Astrocyte (in vitro differentiated cells and primary cell): ENCODE measurements at regions not wholly inside any gene's neighbourhood (a gene's known extent, or its start where the extent isn't known, plus 50 kb on each side); places are given as distances from the start of the nearest gene placed in this dataset.

Experiments used
- DNase-seq: peaks from one replicate; pipeline ENCODE4 v3.0.0-alpha.2; 2010; ENCODE audit warnings: low read depth
- FAIRE-seq: peaks from 2 replicates; lab custom pipeline; 2011; peaks lifted over from hg19 to GRCh38; lab: Jason Lieb, UNC
- H2AFZ ChIP-seq: 2 replicates; pipeline ENCODE4 v1.6.0; 2012; ENCODE audit warnings: low read depth, low read length, inconsistent platforms
- H3K27ac ChIP-seq: 2 replicates; pipeline ENCODE4 v1.5.1; 2011; ENCODE audit warnings: low read depth, low read length, inconsistent platforms
- H3K27me3 ChIP-seq: 2 replicates; pipeline ENCODE4 v1.6.0; 2011; ENCODE audit warnings: low read length, inconsistent platforms; ENCODE audit not compliant: insufficient read depth
- H3K36me3 ChIP-seq: 2 replicates; pipeline ENCODE4 v1.5.1; 2011; ENCODE audit warnings: low read length, inconsistent platforms; ENCODE audit not compliant: insufficient read depth
- H3K4me1 ChIP-seq: 2 replicates; pipeline ENCODE4 v1.5.1; 2011; ENCODE audit warnings: low read length, inconsistent platforms; ENCODE audit not compliant: insufficient read depth
- H3K4me2 ChIP-seq: 2 replicates; pipeline ENCODE4 v1.6.0; 2012; ENCODE audit warnings: low read length, inconsistent platforms
- H3K4me3 ChIP-seq: 2 replicates; pipeline ENCODE4 v1.5.1; 2011; ENCODE audit warnings: low read depth, mild to moderate bottlenecking, low read length, inconsistent platforms; ENCODE audit not compliant: insufficient read depth
- H3K79me2 ChIP-seq: 2 replicates; pipeline ENCODE4 v1.6.0; 2012; ENCODE audit warnings: mild to moderate bottlenecking, low read length, inconsistent platforms; ENCODE audit not compliant: insufficient read depth
- H3K9ac ChIP-seq: 2 replicates; pipeline ENCODE4 v1.6.0; 2012; ENCODE audit warnings: mild to moderate bottlenecking, low read length, inconsistent platforms
- H3K9me3 ChIP-seq: 2 replicates; pipeline ENCODE4 v1.5.1; 2012; ENCODE audit warnings: low read depth, mild to moderate bottlenecking, low read length, inconsistent platforms; ENCODE audit not compliant: insufficient read depth
- H4K20me1 ChIP-seq: 2 replicates; pipeline ENCODE4 v1.6.0; 2012; ENCODE audit warnings: low read length, inconsistent platforms; ENCODE audit not compliant: insufficient read depth
- H3K27ac Mint-ChIP-seq: one replicate; pipeline ENCODE4 v1.8.0; 2021; ENCODE audit warnings: mild to moderate bottlenecking, mixed read lengths; ENCODE audit not compliant: unreplicated experiment
- H3K27me3 Mint-ChIP-seq: one replicate; pipeline ENCODE4 v1.8.0; 2021; ENCODE audit warnings: low read depth, mixed read lengths; ENCODE audit not compliant: unreplicated experiment
- H3K36me3 Mint-ChIP-seq: one replicate; pipeline ENCODE4 v1.8.0; 2021; ENCODE audit warnings: low read depth, mixed read lengths; ENCODE audit not compliant: unreplicated experiment
- H3K4me1 Mint-ChIP-seq: one replicate; pipeline ENCODE4 v1.8.0; 2021; ENCODE audit warnings: low read depth, mixed read lengths; ENCODE audit not compliant: unreplicated experiment
- H3K4me3 Mint-ChIP-seq: one replicate; pipeline ENCODE4 v1.8.0; 2021; ENCODE audit warnings: mild to moderate bottlenecking, moderate library complexity, mixed read lengths; ENCODE audit not compliant: unreplicated experiment
- H3K9me3 Mint-ChIP-seq: one replicate; pipeline ENCODE4 v1.8.0; 2021; ENCODE audit warnings: mild to moderate bottlenecking, mixed read lengths; ENCODE audit not compliant: unreplicated experiment
- CTCF ChIP-seq: IDR thresholded peaks from 2 replicates; pipeline ENCODE4 v1.5.1; 2011; ENCODE audit warnings: low read depth, mild to moderate bottlenecking, inconsistent platforms, low read length, moderate library complexity; ENCODE audit not compliant: insufficient read depth
- EZH2 ChIP-seq: IDR thresholded peaks from 2 replicates; pipeline ENCODE4 v1.6.1; 2012; ENCODE audit warnings: mild to moderate bottlenecking, low read length, inconsistent platforms; ENCODE audit not compliant: insufficient read depth

GRCh38 chr2:7982054-7982453, 699.8 kb upstream of the ID2 start:
- DNase-seq (no peak), FAIRE-seq (no peak)
- Histone ChIP-seq H3K36me3 (no peaks in the 10 kb centered on the region), H4K20me1 (no peaks in the 10 kb centered on the region), H3K4me1 (no peaks in the 10 kb centered on the region), H3K9ac (no peak overlapping the region), H2AFZ (no peak overlapping the region), H3K4me3 (no peak overlapping the region), H3K27ac (no peak overlapping the region), H3K4me2 (no peak overlapping the region), H3K79me2 (no peaks in the 10 kb centered on the region), H3K27me3 (no peaks in the 10 kb centered on the region), H3K9me3 (no peaks in the 10 kb centered on the region)
- Mint-ChIP-seq H3K9me3 (peaks cover 6% of the 10 kb centered on the region), H3K27ac (no peak overlapping the region), H3K4me1 (no peaks in the 10 kb centered on the region), H3K36me3 (no peaks in the 10 kb centered on the region), H3K27me3 (peaks cover 4% of the 10 kb centered on the region), H3K4me3 (no peak overlapping the region)
- TF ChIP-seq EZH2: no peak
- no peak for TF ChIP-seq CTCF

GRCh38 chr2:7983451-7983850, 698.4 kb upstream of the ID2 start:
- no peaks in the 10 kb centered on the region for H3K4me1 ChIP-seq
- peaks cover 6% of the 10 kb centered on the region for H3K9me3 Mint-ChIP-seq
- peaks cover 2% of the 10 kb centered on the region for H3K27me3 Mint-ChIP-seq
- no peak for TF ChIP-seq EZH2
- no peak for TF ChIP-seq CTCF
- no peak for DNase-seq
- H3K27ac ChIP-seq: no peak overlapping the region
- H4K20me1 ChIP-seq: no peaks in the 10 kb centered on the region
- no peak overlapping the region for H3K4me3 ChIP-seq
- no peaks in the 10 kb centered on the region for H3K79me2 ChIP-seq
- no peaks in the 10 kb centered on the region for H3K36me3 Mint-ChIP-seq
- no peaks in the 10 kb centered on the region for H3K4me1 Mint-ChIP-seq
- no peak overlapping the region for H3K27ac Mint-ChIP-seq
- no peak overlapping the region for H3K4me2 ChIP-seq
- H3K27me3 ChIP-seq: no peaks in the 10 kb centered on the region
- H2AFZ ChIP-seq: no peak overlapping the region
- no peak overlapping the region for H3K9ac ChIP-seq
- H3K36me3 ChIP-seq: no peaks in the 10 kb centered on the region
- H3K9me3 ChIP-seq: no peaks in the 10 kb centered on the region
- no peak overlapping the region for H3K4me3 Mint-ChIP-seq
- FAIRE-seq: no peak

- Histone ChIP-seq H3K4me2 (no peak overlapping the region), H2AFZ (no peak overlapping the region), H3K27ac (no peak overlapping the region), H3K4me1 (no peaks in the 10 kb centered on the region), H3K9me3 (no peaks in the 10 kb centered on the region), H3K79me2 (no peaks in the 10 kb centered on the region), H3K27me3 (no peaks in the 10 kb centered on the region), H3K9ac (no peak overlapping the region), H3K4me3 (no peak overlapping the region), H3K36me3 (no peaks in the 10 kb centered on the region), H4K20me1 (no peaks in the 10 kb centered on the region)
- DNase-seq (no peak), FAIRE-seq (no peak)
- Mint-ChIP-seq H3K36me3 (no peaks in the 10 kb centered on the region), H3K9me3 (peaks cover 6% of the 10 kb centered on the region), H3K4me1 (no peaks in the 10 kb centered on the region), H3K27me3 (peaks cover 2% of the 10 kb centered on the region), H3K27ac (no peak overlapping the region), H3K4me3 (no peak overlapping the region)
- no peak for TF ChIP-seq EZH2
- no peak for TF ChIP-seq CTCF
These were observed 697.9 kb upstream of the ID2 start for GRCh38 chr2:7983912-7984311.
